ENCODE measurements at regions not wholly inside any gene's neighbourhood (a gene's known extent, or its start where the extent isn't known, plus 50 kb on each side); places are given as distances from the start of the nearest gene placed in this dataset.

GRCh38 chr5:174828804-174829510 lies 104.6 kb downstream of the MSX2 start:
- no peak for TF ChIP-seq EZH2 (IDR thresholded peaks at IDR 0.05; ENCODE audit: low read length, unreplicated experiment)
- TF ChIP-seq, protein P1, sequence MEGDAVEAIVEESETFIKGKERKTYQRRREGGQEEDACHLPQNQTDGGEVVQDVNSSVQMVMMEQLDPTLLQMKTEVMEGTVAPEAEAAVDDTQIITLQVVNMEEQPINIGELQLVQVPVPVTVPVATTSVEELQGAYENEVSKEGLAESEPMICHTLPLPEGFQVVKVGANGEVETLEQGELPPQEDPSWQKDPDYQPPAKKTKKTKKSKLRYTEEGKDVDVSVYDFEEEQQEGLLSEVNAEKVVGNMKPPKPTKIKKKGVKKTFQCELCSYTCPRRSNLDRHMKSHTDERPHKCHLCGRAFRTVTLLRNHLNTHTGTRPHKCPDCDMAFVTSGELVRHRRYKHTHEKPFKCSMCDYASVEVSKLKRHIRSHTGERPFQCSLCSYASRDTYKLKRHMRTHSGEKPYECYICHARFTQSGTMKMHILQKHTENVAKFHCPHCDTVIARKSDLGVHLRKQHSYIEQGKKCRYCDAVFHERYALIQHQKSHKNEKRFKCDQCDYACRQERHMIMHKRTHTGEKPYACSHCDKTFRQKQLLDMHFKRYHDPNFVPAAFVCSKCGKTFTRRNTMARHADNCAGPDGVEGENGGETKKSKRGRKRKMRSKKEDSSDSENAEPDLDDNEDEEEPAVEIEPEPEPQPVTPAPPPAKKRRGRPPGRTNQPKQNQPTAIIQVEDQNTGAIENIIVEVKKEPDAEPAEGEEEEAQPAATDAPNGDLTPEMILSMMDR (conservative IDR thresholded peaks at IDR 0.05; ENCODE audit: low read depth, low read length) = no peak
